T-helper 1 cell (primary cell): ENCODE measurements at regions not wholly inside any gene's neighbourhood (a gene's known extent, or its start where the extent isn't known, plus 50 kb on each side); places are given as distances from the start of the nearest gene placed in this dataset.

Experiments used
- DNase-seq, 5 donors: peaks; one replicate each; pipeline ENCODE4 v3.0.0-alpha.2; 2012 to 2020

DNA sequence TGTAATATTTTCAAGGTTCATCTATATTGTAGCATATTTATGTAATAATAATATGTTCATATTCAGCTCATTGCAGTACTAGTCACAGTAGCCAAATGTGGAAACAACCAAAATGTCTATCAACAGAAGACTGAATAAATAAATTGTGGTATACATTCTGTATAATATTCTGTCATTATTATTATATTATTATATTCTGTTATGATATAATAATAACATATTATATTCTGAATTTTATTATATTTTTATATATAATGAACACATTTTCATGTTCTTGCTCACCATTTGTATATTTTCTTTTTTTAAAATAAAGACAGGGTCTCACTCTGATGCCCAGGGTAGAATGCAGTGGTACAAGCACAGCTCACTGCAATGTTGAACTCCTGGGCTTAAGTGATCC lies 91.2 kb upstream of the STARD3NL start:
- DNase-seq: no peak

DNA sequence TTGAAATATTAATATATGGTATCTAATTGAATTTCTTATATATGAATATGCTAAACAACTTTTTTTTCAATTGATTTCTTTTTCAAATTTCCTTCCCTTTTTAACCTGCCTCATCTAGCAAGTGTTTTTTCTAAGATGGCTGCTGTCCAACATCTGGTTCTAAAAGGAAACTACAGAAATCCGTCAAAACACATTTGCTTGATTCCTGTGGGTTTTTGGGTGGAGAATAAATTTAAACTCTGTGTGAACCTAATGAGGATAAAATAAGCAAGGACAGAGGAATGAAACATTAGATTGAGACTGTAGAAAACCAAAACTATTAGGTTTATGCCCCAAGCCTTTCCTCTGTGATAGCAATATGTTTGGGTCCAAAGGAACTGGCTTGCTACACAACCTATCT lies 75.5 kb upstream of the STARD3NL start:
- no peak for DNase-seq

DNA sequence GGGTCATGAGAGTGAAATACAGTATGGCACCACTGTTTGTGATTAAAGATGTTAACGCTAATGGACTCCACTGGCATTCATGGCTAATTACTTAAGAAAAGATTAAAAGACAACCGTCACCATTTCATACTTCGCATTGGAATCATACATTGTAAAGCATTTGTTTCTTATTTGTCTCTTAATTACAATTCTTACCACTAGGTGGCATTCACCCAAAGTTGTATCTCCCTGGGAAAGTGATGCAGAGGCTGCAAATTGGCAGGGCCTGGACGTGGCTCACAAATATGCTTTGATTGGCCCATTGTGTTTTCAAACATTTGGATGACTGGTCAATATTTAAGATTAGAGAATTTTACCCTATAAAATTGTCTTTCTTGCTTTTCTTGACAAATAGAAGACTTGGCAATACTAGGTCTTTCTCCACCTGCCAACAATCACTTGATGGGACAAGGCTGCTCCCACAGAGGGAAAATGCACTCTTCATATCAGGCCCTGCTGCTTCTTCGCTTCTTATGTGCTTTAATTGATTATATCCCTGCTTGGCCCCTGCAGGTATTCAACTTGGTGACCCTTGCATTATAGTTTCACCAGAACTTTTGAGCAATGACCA lies 72.1 kb upstream of the STARD3NL start:
- peak in 2 of 5 donors; percentile 4 to 37 for DNase-seq

DNA sequence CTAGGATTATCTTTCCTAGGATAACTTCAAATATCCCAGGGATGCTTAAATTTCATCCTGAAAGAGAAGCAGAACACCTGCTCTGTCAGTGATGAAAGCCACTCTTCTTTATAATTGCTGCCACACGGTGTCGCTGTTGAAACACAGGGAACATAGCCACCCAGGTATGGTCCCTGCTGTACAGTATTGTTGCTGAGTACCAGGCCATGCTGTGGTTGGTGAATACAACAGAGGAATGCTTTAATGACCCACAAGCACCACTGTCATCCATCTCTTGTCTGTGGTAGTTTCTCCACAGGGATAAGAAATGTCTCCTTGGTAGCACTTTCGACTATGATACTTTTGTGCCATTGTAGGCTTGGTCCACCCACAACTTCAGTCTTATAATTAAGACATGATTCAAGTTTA lies 70.6 kb upstream of the STARD3NL start:
- peak; percentile 13 to 59 (median 48) for DNase-seq

DNA sequence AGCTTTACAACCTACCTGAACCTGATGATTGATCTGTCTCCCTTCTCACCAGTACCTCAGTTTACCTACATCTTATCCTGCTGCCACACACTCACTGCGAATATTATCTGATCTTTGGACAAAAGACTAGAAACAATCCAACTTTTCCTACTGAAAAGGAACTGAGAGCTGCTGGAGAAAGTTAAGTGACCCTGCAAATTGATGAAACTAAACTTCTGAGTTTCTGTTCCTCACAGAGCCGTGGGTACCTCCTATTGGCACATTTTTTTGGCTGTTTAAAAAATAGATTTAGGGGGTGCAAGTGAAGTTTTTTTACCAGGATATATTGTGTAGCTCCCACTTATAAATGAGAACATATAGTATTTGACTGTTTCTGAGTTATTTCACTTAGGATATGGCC lies 66.0 kb upstream of the STARD3NL start:
- no peak for DNase-seq

DNA sequence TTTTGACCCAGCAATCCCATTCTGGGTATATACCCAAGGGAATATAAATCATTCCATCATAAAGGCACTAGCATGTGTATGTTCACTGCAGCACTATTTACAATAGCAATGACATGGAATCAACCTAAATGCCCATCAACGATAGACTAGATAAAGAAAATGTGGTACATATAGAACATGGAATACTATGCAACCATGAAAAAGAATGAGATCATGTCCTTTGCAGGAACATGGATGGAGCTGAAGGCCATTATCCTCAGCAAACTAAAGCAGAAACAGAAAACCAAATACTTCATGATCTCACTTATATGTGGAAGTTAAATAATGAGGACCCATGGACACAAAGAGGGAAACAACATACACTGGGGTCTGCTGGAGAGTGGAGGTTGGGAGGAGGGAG lies 58.0 kb upstream of the STARD3NL start:
- DNase-seq: no peak

DNA sequence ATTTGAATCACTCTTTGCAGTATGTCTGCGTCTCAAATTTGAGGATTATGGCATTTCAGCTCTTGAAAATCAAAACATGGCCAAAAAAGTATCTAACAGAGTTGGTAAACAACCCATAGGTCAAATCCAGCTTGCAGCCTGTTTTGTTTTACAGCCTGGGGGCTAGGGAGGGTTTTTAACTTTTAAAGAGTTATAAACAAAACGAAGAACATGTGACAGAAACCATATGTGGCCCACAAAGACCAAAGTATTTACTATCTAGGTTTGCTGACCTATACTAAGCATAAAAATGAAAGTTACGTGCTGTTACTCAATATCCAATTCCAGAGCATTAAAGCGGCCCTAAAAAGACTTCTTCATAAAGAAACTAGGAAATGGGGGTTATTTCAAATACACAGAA lies 55.5 kb upstream of the STARD3NL start:
- no peak for DNase-seq

DNA sequence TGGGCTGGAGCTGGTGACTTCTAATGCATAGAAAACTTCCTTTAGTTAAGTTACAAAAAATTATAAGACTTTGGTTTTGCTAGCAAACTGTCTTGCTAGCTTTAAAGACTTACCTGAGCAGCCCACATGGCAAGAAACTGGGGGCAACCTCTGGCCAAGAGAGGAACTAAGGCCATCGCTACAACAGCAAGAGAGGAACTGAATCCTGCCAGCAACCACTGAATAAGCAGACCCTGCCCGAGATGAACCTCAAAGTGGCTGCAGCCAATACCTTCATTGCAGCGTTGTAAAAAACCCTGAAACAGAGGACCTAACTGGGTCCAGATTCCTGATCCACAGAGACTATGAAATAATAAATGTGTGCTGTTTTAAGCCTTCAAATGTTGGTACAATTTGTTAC lies 54.6 kb upstream of the STARD3NL start:
- no peak for DNase-seq

DNA sequence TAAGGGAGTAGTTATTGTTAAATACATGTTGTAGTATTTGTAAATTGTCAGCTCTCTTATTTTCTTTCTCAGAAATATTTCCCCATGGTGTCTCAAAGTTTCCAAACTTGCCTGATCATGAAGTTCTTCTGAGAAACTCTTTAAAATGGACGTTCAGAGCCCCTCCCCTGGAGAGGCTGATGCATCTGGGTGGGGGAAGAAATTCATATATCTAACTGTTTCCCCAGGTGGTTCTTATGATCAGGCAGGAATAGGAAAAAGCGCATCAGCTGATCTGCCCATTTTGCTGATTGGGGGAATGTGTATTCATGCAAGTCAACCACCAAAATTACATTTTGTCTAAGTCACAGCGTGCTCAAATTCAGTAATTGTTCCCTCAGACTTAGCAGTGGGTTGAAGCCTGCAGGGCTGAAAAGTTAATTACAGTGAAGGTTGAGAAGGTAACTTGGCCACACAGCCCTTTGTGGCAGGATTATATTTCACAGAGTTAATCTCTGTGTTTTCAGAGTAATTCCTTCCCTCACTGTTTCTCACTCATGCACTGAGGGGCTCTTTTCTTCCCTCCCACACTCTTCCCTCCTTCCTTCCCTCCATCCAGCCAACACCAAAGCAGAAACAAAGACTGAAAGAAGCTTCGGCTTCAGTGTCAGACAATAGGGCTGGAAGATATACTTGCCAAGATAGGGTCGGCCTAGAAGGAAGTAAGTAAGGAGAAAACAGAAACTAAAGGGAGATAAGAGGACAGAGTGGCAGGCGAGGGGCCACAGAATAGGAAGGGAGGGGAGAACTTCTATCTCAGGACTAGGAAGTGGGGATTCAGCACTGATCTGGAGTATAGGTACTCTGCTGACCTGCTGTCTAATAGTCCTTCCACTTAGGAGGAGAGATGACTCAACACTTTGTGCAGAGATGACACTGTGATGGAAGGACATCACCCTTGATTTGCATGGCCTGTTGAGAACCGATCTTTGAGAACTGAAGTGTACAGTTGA lies 50.5 kb upstream of the STARD3NL start:
- no peak for DNase-seq
